Stimulated activated memory B cell treated with anti-CD40 and anti-IgM and Interleukin-4, amounts not matched to agents 10 μg/mL and 1 μg/mL and 100 μg/mL, for 72 hours (primary cell): ENCODE measurements at regions not wholly inside any gene's neighbourhood (a gene's known extent, or its start where the extent isn't known, plus 50 kb on each side); places are given as distances from the start of the nearest gene placed in this dataset.

ENCODE experiments used
- ATAC-seq: fragments of 150-1000 bp; cut with Tn5 transposase; 2 replicates; pipeline ENCODE4 v1.10.0; 2021
- H3K27ac Mint-ChIP-seq: one replicate; pipeline ENCODE4 v1.8.0; 2022; ENCODE audit warnings: mild to moderate bottlenecking, mixed read lengths
- H3K27me3 Mint-ChIP-seq: one replicate; pipeline ENCODE4 v1.8.0; 2022; ENCODE audit warnings: mixed read lengths
- H3K36me3 Mint-ChIP-seq: one replicate; pipeline ENCODE4 v1.8.0; 2022; ENCODE audit warnings: mixed read lengths
- H3K4me1 Mint-ChIP-seq: one replicate; pipeline ENCODE4 v1.8.0; 2022; ENCODE audit warnings: mixed read lengths
- H3K4me3 Mint-ChIP-seq: one replicate; pipeline ENCODE4 v1.8.0; 2022; ENCODE audit warnings: mild to moderate bottlenecking, moderate library complexity, mixed read lengths
- H3K9me3 Mint-ChIP-seq: one replicate; pipeline ENCODE4 v1.8.0; 2022; ENCODE audit warnings: mixed read lengths

DNA sequence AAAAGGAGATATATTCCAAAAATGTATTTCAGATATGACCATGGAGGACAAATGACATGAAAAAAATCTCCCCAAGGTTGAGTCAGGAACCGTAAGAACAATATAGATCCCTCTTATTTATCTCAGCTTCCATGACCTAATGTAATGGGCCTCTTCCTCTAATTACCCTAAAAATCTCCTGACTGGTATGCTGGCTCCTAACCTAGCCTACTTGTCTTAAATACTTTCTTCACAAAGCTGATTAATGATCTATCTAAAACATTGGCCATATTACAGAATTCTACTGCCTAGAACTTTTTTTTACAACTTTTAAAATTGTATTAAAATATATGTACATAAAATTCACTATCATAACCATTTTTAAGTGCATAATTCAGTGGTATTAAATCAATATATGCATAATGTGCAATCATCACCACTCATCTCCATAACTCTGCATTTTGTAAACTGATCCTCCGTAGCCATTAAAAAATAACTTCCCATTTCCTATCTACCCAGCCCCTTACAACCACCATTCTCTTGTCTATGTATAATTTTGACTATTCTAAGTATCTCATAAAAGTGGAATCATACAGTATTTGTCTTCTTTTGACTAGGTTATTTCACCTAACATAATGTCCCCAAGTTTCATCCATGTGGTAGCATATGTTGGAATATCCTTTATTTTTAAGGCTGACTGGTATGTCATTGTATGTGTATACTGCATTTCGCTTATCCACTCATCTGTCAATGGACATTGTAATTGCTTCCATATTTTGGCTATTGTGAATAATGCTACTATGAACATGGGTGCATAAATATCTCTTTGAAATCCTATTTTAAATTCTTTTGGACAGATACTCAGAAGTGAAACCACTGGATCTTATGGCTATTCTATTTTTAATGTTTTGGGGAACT, 464.6 kb downstream of the ADAMTS20 start:
- no peak for ATAC-seq
- H3K9me3 Mint-ChIP-seq = peaks cover 35% of the 10 kb centered on the region
- H3K4me1 Mint-ChIP-seq = no peaks in the 10 kb centered on the region
- no peak overlapping the region for H3K27ac Mint-ChIP-seq
- H3K27me3 Mint-ChIP-seq = no peaks in the 10 kb centered on the region
- H3K36me3 Mint-ChIP-seq = peaks cover 6% of the 10 kb centered on the region
- H3K4me3 Mint-ChIP-seq = no peak overlapping the region

DNA sequence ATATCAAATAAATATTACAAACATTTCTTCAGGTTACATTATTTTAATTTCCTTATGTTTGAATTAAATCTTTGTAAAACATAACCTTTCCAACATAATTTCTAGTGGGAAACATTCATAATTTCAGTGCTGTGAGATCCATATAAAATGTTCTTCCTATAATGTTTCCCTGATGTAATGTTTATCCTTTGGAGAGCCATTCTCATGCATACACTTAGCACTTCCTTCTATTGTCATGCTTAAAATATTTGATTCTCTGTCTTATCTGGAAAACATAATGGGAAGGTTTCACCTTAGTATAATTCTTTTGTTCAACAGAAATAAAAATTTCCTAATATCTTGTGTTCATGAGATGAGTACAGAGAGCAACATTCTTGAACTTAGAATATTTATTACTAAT, 472.5 kb downstream of the ADAMTS20 start:
- peaks cover 14% of the 10 kb centered on the region for H3K9me3 Mint-ChIP-seq
- no peaks in the 10 kb centered on the region for H3K36me3 Mint-ChIP-seq
- H3K4me1 Mint-ChIP-seq = no peaks in the 10 kb centered on the region
- H3K27me3 Mint-ChIP-seq = no peaks in the 10 kb centered on the region
- no peak overlapping the region for H3K4me3 Mint-ChIP-seq
- H3K27ac Mint-ChIP-seq = no peak overlapping the region
- ATAC-seq = no peak

DNA sequence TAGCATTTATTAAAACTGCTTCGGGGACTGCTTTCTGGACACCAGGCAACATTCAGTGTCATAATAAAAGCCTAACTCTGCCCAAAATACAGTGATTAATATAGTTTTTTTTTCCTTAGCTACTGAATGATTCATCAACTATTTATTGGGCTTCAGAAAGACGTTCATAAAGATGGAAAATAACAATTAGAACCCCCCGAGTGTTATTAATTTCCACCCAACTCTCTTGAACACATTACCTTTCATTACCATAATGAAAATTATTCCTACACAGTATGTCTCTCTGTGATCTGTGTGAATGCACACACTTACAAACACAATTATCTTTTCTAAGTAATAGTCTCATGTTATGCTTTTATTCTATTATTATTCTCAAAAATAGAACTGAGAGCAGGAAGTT, 473.0 kb downstream of the ADAMTS20 start:
- H3K36me3 Mint-ChIP-seq = no peaks in the 10 kb centered on the region
- no peaks in the 10 kb centered on the region for H3K27me3 Mint-ChIP-seq
- no peaks in the 10 kb centered on the region for H3K4me1 Mint-ChIP-seq
- no peak overlapping the region for H3K27ac Mint-ChIP-seq
- H3K9me3 Mint-ChIP-seq = peaks cover 9% of the 10 kb centered on the region
- no peak for ATAC-seq
- H3K4me3 Mint-ChIP-seq = no peak overlapping the region

- Mint-ChIP-seq H3K9me3 (no peaks in the 10 kb centered on the region), H3K4me1 (peaks cover 4% of the 10 kb centered on the region), H3K27me3 (no peaks in the 10 kb centered on the region), H3K27ac (no peak overlapping the region), H3K4me3 (no peak overlapping the region), H3K36me3 (no peaks in the 10 kb centered on the region)
- no peak for ATAC-seq
These were observed 479.6 kb downstream of the ADAMTS20 start for GRCh38 chr12:43072431-43072830.

GRCh38 chr12:43069768-43070221, 480.2 kb upstream of the PRICKLE1 start:
- no peaks in the 10 kb centered on the region for H3K27me3 Mint-ChIP-seq
- no peak overlapping the region for H3K4me3 Mint-ChIP-seq
- peaks cover 4% of the 10 kb centered on the region for H3K4me1 Mint-ChIP-seq
- no peaks in the 10 kb centered on the region for H3K9me3 Mint-ChIP-seq
- peak; percentile 27 for ATAC-seq
- H3K36me3 Mint-ChIP-seq = no peaks in the 10 kb centered on the region
- H3K27ac Mint-ChIP-seq = no peak overlapping the region

DNA sequence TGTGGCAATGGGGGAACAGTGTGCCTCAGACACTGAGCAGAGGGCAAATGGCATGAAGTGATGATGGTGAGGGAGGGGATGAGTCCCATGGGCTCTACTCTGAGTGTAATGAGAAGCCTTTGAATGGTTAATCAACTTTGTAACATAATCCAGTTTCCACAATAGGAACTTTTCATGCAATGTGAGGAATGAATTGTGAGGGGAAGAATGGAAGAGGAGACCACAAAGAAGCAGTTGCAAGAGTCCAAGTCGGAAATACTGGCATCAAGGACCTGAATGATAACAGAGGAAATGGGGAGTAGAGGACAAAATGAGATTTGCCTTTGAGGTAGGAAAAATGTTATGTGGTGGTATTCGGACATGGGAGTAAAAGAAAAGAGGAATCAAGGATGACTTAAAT, 476.9 kb upstream of the PRICKLE1 start:
- Mint-ChIP-seq H3K4me1 (peaks cover 4% of the 10 kb centered on the region), H3K36me3 (no peaks in the 10 kb centered on the region), H3K9me3 (no peaks in the 10 kb centered on the region), H3K27me3 (no peaks in the 10 kb centered on the region), H3K27ac (no peak overlapping the region), H3K4me3 (no peak overlapping the region)
- no peak for ATAC-seq

DNA sequence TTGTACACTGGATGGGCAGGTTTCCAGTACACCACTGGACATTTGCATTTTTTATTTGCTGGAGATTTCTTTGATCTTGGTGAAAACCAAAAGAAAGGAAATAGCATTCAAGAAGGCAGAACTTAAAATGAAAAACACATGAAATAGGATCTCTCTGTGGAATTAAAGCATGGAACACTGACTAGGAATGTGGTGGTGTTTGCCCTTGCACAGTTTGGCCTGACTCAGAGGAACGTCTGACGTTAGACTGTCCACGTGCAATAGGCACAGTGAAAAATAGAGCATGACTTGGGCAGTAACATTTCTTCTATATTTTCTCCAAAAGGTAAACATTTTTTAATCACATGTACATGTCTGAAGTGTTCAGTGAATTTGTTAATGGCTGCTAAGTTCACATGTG, 474.1 kb upstream of the PRICKLE1 start:
- ATAC-seq = no peak
- Mint-ChIP-seq H3K36me3 (no peaks in the 10 kb centered on the region), H3K4me3 (no peak overlapping the region), H3K9me3 (no peaks in the 10 kb centered on the region), H3K4me1 (no peaks in the 10 kb centered on the region), H3K27me3 (no peaks in the 10 kb centered on the region), H3K27ac (no peak overlapping the region)

DNA sequence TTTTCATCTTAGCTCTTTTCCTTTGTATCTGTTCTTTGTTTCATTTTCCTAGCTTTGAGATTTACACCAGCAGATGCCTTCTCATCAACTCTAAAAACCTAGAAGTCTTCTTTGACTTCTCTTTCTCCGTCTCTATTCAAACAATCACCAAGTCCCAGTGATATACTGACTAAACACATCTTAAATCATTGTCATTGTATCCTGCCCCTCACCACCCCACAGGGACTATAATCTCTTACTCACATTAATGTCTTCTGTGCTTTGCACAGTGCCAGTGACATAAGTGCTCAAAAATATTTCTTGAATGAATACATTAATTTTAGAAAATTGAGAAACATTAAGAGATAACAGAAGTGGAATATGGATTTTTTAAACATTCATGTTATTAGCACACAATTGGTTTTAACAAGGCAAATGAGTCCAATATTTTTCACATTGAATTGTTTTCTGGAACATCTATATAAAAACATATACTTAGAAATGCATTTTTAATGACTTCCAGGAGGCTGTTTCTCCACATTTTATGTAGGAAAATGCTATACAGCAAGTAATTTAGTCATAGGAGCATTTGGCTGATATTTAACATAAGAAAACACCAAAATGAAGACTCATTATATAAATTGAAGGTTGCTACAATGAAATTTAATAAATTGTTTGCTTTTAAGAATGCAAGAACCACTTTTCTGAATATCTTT, 472.8 kb upstream of the PRICKLE1 start:
- Mint-ChIP-seq H3K4me1 (no peaks in the 10 kb centered on the region), H3K36me3 (no peaks in the 10 kb centered on the region), H3K27ac (no peak overlapping the region), H3K27me3 (no peaks in the 10 kb centered on the region), H3K9me3 (no peaks in the 10 kb centered on the region), H3K4me3 (no peak overlapping the region)
- ATAC-seq = no peak

DNA sequence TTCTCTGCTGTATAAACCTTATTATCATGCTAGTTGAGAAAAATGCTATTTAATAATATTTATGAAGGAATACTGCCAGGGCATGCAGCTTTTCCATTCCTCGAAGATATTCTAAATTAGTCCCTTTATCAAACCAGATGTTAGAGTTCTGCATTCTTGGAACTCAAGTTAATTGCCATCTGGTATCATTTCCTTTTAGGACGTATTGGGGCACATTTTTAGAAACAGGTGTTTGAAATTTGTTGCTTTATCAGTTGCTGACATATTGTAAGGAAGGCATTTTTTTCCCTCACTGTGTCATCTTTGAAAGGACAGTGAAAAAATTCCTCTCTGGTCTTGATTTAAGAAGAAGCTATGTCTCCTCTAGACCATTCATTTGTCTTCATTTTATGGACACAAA, 471.2 kb upstream of the PRICKLE1 start:
- Mint-ChIP-seq H3K27me3 (no peaks in the 10 kb centered on the region), H3K4me1 (no peaks in the 10 kb centered on the region), H3K4me3 (no peak overlapping the region), H3K9me3 (no peaks in the 10 kb centered on the region), H3K36me3 (no peaks in the 10 kb centered on the region), H3K27ac (no peak overlapping the region)
- ATAC-seq = no peak

DNA sequence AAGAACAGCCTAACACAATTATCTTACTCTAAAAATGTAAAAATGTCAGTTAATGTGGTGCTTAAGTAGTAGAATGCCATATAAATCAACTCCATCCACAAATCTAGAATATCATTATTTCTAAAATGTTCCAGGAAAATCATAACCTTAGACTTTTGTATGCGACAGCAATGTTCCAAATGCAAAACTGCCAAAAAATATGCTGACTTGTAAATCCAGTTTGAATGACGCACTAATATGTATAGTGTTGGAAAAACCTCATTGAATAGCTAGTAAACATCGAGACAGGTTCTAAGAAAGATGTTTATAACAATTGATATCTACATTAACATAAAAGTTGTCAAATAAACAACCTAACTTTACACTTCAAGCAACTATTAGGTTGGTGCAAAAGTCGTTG, 469.1 kb upstream of the PRICKLE1 start:
- Mint-ChIP-seq H3K36me3 (no peaks in the 10 kb centered on the region), H3K9me3 (no peaks in the 10 kb centered on the region), H3K27ac (no peak overlapping the region), H3K27me3 (no peaks in the 10 kb centered on the region), H3K4me1 (no peaks in the 10 kb centered on the region), H3K4me3 (no peak overlapping the region)
- no peak for ATAC-seq

DNA sequence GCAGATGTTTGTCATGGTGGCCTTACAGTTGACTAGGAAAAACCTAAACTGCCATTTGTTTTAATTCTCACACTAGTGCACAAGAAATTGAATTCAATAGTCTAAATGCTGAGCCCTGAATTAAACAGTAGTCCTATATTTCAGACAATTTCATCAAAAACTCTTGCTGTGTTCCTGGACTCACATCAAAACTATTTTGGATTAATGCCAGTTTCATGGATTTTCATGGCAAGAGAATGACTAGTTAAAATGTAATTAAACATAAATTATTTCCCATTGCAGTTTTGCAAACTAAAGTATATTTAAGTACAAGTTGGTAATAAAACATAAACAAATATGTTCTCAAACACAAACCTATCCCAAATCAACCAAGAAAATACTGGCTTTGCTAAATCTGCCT, 468.0 kb upstream of the PRICKLE1 start:
- H3K27ac Mint-ChIP-seq = no peak overlapping the region
- H3K27me3 Mint-ChIP-seq = no peaks in the 10 kb centered on the region
- no peaks in the 10 kb centered on the region for H3K4me1 Mint-ChIP-seq
- H3K9me3 Mint-ChIP-seq = no peaks in the 10 kb centered on the region
- no peaks in the 10 kb centered on the region for H3K36me3 Mint-ChIP-seq
- no peak overlapping the region for H3K4me3 Mint-ChIP-seq
- no peak for ATAC-seq

- no peak overlapping the region for H3K27ac Mint-ChIP-seq
- no peak for ATAC-seq
- H3K4me3 Mint-ChIP-seq = no peak overlapping the region
- no peaks in the 10 kb centered on the region for H3K4me1 Mint-ChIP-seq
- no peaks in the 10 kb centered on the region for H3K27me3 Mint-ChIP-seq
- H3K9me3 Mint-ChIP-seq = no peaks in the 10 kb centered on the region
- no peaks in the 10 kb centered on the region for H3K36me3 Mint-ChIP-seq
These were observed 464.5 kb upstream of the PRICKLE1 start for GRCh38 chr12:43054085-43054484.

GRCh38 chr12:43052441-43052840, 462.9 kb upstream of the PRICKLE1 start:
- Mint-ChIP-seq H3K27me3 (no peaks in the 10 kb centered on the region), H3K27ac (no peak overlapping the region), H3K36me3 (no peaks in the 10 kb centered on the region), H3K4me3 (no peak overlapping the region), H3K4me1 (no peaks in the 10 kb centered on the region), H3K9me3 (no peaks in the 10 kb centered on the region)
- ATAC-seq = no peak

GRCh38 chr12:43044241-43044640, 454.7 kb upstream of the PRICKLE1 start:
- Mint-ChIP-seq H3K4me1 (no peaks in the 10 kb centered on the region), H3K27me3 (peaks cover 8% of the 10 kb centered on the region), H3K36me3 (no peaks in the 10 kb centered on the region), H3K4me3 (no peak overlapping the region), H3K27ac (no peak overlapping the region), H3K9me3 (no peaks in the 10 kb centered on the region)
- no peak for ATAC-seq

- ATAC-seq = no peak
- Mint-ChIP-seq H3K27ac (no peak overlapping the region), H3K36me3 (no peaks in the 10 kb centered on the region), H3K27me3 (peaks cover 4% of the 10 kb centered on the region), H3K4me3 (no peak overlapping the region), H3K9me3 (no peaks in the 10 kb centered on the region), H3K4me1 (no peaks in the 10 kb centered on the region)
These were observed 449.4 kb upstream of the PRICKLE1 start for GRCh38 chr12:43038991-43039390.

GRCh38 chr12:43029971-43030370, 440.4 kb upstream of the PRICKLE1 start:
- Mint-ChIP-seq H3K36me3 (no peaks in the 10 kb centered on the region), H3K4me1 (no peaks in the 10 kb centered on the region), H3K9me3 (peaks cover 6% of the 10 kb centered on the region), H3K27ac (no peak overlapping the region), H3K4me3 (no peak overlapping the region), H3K27me3 (peaks cover 9% of the 10 kb centered on the region)
- ATAC-seq = no peak
